ENCODE measurements at regions not wholly inside any gene's neighbourhood (a gene's known extent, or its start where the extent isn't known, plus 50 kb on each side); places are given as distances from the start of the nearest gene placed in this dataset.
"Not testable (repeated sequence)": the region's sequence is repeated elsewhere in the genome, so short reads cannot be mapped to it uniquely, and the experiment has no call there.

DNA sequence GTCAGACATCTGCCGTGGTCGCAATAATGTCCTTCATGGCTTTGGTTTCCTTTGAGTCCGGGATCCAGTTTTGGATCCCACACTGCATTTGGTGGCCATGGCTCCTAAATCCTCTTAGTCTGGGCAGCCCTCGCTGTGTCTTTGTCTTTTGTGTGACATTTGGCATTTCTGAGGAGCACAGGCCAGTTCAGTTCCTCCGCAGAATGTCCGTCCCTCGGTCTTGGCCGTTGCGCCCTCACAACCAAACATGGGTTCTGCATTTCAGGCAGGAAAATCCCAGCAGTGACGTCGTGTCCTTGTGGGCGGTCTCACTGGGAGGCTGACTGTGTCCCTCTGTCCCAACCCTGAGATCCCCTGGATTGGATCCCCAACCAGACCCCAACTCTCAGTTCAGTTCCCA is 172.9 kb upstream of the PPP1R26 start:
- Histone ChIP-seq H3K27ac (no peak overlapping the region), H3K4me3 (no peak overlapping the region)
- TF ChIP-seq, protein P1, sequence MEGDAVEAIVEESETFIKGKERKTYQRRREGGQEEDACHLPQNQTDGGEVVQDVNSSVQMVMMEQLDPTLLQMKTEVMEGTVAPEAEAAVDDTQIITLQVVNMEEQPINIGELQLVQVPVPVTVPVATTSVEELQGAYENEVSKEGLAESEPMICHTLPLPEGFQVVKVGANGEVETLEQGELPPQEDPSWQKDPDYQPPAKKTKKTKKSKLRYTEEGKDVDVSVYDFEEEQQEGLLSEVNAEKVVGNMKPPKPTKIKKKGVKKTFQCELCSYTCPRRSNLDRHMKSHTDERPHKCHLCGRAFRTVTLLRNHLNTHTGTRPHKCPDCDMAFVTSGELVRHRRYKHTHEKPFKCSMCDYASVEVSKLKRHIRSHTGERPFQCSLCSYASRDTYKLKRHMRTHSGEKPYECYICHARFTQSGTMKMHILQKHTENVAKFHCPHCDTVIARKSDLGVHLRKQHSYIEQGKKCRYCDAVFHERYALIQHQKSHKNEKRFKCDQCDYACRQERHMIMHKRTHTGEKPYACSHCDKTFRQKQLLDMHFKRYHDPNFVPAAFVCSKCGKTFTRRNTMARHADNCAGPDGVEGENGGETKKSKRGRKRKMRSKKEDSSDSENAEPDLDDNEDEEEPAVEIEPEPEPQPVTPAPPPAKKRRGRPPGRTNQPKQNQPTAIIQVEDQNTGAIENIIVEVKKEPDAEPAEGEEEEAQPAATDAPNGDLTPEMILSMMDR (IDR thresholded peaks at IDR 0.05), result no peak
- DNase-seq (ENCODE audit: low spot score), result no peak

DNA sequence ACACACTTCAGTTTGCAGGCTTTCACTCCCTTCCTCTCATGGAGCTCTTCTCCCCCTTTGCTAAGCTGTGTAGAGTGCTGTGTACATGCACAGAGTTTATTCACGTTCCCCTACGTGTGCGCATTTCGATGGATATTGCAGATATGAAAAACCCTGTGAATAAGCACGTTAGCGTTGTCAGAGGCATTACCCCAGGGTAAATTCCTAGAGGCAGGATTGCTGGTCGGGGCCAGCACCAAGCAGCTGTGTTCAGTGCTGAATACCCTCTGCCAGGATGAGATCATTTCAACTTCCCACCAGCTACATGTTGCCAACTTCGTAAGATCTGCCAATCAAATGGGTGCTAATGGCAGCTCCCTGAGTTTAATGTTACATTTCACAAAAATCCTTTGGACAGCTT is 172.3 kb upstream of the PPP1R26 start:
- no peak overlapping the region for H3K27ac ChIP-seq
- TF ChIP-seq, protein P1 (IDR thresholded peaks at IDR 0.05), result no peak
- no peak for DNase-seq (ENCODE audit: low spot score)

DNA sequence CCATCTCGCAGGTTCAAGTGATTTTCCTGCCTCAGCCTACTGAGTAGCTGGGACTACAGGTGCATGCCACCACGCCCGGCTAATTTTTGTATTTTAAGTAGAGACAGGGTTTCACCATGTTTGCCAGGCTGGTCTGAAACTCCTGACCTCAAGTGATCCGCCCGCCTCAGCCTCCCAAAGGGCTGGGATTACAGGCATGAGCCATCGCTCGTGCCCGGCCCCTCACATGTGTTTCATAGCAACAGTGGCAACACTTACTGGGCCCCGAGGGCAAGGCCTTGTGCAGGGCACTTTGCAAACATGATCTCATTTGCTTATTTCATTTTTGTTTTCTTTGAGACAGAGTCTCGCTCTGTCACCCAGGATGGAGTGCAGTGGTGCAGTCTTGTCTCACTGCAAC is 171.7 kb upstream of the PPP1R26 start:
- H3K4me3 ChIP-seq; DNase-seq (ENCODE audit: low spot score); H3K27ac ChIP-seq: not testable (repeated sequence)

More for the DNA sequence above, 172.3 kb upstream of the PPP1R26 start:
- H3K4me3 ChIP-seq, result no peak overlapping the region

DNA sequence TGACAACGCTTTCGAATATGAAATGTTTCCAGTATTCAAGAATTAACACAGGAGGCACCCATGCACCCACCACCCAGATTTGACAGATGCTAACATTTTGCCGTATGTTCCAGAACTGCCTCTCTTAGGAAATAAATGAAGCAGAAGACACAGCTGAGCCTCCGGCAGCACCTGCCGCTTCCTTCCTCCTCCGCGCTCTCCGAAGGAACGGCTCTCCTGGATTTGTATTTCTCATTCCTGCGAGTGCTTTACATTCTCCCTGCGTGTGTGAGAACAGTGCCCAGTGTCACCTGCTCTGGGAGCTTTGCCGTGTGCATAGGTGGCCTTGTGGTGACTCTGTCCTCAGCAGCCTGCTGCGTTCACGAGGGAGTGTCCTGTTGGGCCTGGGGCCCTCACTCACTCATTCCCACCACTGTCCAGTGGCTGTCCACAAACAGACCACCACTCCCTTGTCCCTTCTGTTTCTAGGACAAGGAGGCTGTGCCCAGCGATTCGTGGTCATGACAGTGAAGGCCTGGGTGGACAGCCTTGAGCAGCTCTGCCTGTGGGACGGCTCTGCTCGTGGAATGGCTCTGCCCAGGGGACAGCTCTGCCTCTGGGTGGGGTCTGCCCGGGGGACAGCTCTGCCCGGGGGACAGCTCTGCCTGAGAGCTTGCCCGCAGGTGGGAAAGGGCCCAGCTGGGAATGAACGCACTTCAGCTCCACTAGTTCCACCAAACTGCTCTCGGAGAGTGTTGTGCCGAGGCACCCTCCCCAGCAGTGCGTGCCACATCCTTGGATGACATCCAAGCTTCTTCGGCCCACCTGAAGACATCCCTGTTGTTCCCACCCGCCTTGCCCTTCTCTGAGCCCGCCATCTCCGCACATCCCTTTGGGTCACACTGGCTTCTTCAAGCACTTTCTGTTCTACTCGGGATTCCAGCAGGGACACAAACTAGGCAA is 170.5 kb upstream of the PPP1R26 start:
- TF ChIP-seq, protein P1 (IDR thresholded peaks at IDR 0.05), result no peak
- Histone ChIP-seq H3K4me3 (no peak overlapping the region), H3K27ac (no peak overlapping the region)
- no peak for DNase-seq (ENCODE audit: low spot score)

GRCh38 chr9:135309763-135310125 is 169.8 kb upstream of the PPP1R26 start:
- TF ChIP-seq, protein P1 (IDR thresholded peaks at IDR 0.05), result no peak
- DNase-seq (ENCODE audit: low spot score), result no peak
- no peak overlapping the region for H3K4me3 ChIP-seq
- H3K27ac ChIP-seq, result no peak overlapping the region

DNA sequence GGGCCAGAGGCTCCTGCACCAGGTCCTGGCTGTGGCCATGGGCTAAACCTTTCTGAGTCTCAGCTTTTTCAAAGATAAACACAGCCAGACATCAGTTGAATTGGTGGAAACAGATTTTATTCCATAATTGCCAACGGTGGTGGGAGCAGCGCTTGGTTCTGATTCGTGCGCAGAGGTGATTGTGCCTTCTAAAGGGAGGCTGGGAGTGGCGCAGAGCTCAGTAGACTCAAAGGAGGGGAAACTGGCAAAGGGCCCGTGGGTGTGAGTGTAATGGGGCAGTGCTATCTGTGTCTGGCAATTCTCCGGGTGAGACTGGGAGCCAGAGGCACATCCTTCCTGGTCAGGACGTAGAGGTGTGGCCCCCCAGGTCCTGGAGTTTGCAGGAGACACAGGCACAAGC is 169.4 kb upstream of the PPP1R26 start:
- TF ChIP-seq, protein P1 (IDR thresholded peaks at IDR 0.05), result no peak
- Histone ChIP-seq H3K27ac (no peak overlapping the region), H3K4me3 (no peak overlapping the region)
- no peak for DNase-seq (ENCODE audit: low spot score)

GRCh38 chr9:135315572-135315971 is 164.0 kb upstream of the PPP1R26 start:
- TF ChIP-seq, protein P1 (IDR thresholded peaks at IDR 0.05), result no peak
- Histone ChIP-seq H3K4me3 (no peak overlapping the region), H3K27ac (no peak overlapping the region)
- DNase-seq (ENCODE audit: low spot score), result no peak

Measured in coronary artery (tissue), 2 donors.